Adrenal gland (tissue), 9 donors: ENCODE measurements at regions not wholly inside any gene's neighbourhood (a gene's known extent, or its start where the extent isn't known, plus 50 kb on each side); places are given as distances from the start of the nearest gene placed in this dataset.

ENCODE experiments used
- DNase-seq, 7 donors: peaks; one replicate each; pipeline ENCODE4 v3.0.0-alpha.2; 2019 to 2020
- H3K27ac ChIP-seq, 5 donors: fragments of 200-600 bp; sonication (generic) in 4 of 5; 1 replicate in 3 of 5; 2 replicates in 2 of 5; pipeline versions ENCODE4 v1.5.1 to v1.8.0; 2016 to 2020; ENCODE audit warnings: mild to moderate bottlenecking in 1 of 5
- H3K27me3 ChIP-seq: fragments of 200-600 bp; 2 replicates; pipeline ENCODE4 v1.8.0; 2021
- H3K36me3 ChIP-seq, 2 donors: fragments of 200-600 bp; replicated peaks in 1 of 2; 1 replicate in 1 of 2; 2 replicates in 1 of 2; pipeline versions ENCODE4 v1.5.1 to v1.8.0; 2018 to 2022
- H3K4me1 ChIP-seq, 2 donors: fragments of 200-600 bp; replicated peaks in 1 of 2; 1 replicate in 1 of 2; 2 replicates in 1 of 2; pipeline versions ENCODE4 v1.5.1 to v1.8.0; 2018 to 2021
- H3K4me3 ChIP-seq, 4 donors: fragments of 200-600 bp; sonication (generic) in 3 of 4; one replicate each; pipeline ENCODE4 v1.5.1; 2016 to 2018
- H3K9me3 ChIP-seq, 3 donors: fragments of 200-600 bp; sonication (generic) in 1 of 3; replicated peaks in 1 of 3; 1 replicate in 2 of 3; 2 replicates in 1 of 3; pipeline versions ENCODE4 v1.5.1 to v1.8.0; 2016 to 2021
- POLR2A ChIP-seq, 2 donors: fragments of 450-650 bp; IDR thresholded peaks; one replicate each; pipeline ENCODE4 v1.6.1; 2017; ENCODE audit warnings: antibody characterized with exemption in 2 of 2, mild to moderate bottlenecking in 2 of 2, moderate library complexity in 1 of 2
- WGBS, 4 donors: extraction: QIAGEN DNeasy Blood & Tissue Kit in 2 of 4; methylation state at CpG; one replicate each; pipeline versions ENCODE4 v1.1.5 to v1.1.7; 2013 to 2017; 5-methylcytosine and 5-hydroxymethylcytosine counted together
- intact Hi-C, 2 donors: fragments of 100-400 bp; cut with DNase I; formaldehyde crosslinking; loops; one replicate each; pipeline versions ENCODE4 v1.14.1 to v1.15.0; 2022 to 2023
- TF ChIP-seq, protein P1 (sequence below), 6 experiments: fragments of 450-650 bp in 4 of 6; fragments of 200-600 bp in 2 of 6; sonication (generic) in 1 of 6; IDR thresholded peaks; 1 replicate in 5 of 6; 2 replicates in 1 of 6; pipeline versions ENCODE4 v1.5.1 to v1.8.0; 2016 to 2021; ENCODE audit warnings: antibody characterized with exemption in 6 of 6, mild to moderate bottlenecking in 2 of 6, moderate library complexity in 1 of 6
- donor health status: healthy with polysubstance abuse.
- donor health status: Bipolar disorder and iron deficiency.
- donor health status: DM: yes; HTN: yes; CAD: no.
- donor health status: DM: no; HTN: no; CAD: no.
- donor health status: DM: no; HTN: no; CAD: no.

DNA sequence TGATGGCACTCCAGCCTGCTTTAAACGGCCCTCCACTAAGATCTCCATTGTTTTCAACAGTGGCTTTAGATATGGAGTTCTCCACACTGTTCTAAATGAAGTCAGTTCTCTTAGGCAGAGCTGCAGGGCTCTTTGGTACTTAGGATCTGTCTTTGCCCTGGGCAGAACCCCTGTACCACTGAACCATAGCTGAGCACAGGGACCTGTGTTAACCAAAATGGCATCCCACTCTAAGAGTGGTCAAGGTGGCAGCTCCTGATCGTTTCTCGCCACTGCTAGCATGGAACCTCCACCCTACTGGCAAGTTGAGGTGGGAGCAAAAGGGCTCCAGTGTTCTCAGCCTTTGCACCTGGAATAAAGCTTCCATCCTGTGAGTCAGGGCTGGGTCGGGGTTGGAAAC, 186.7 kb downstream of the TM2D1 start:
- WGBS, 4 donors: 89 to 93% (median 92%) methylated on average over 2 to 4 of the region's 4 CpGs
- DNase-seq: no peak

DNA sequence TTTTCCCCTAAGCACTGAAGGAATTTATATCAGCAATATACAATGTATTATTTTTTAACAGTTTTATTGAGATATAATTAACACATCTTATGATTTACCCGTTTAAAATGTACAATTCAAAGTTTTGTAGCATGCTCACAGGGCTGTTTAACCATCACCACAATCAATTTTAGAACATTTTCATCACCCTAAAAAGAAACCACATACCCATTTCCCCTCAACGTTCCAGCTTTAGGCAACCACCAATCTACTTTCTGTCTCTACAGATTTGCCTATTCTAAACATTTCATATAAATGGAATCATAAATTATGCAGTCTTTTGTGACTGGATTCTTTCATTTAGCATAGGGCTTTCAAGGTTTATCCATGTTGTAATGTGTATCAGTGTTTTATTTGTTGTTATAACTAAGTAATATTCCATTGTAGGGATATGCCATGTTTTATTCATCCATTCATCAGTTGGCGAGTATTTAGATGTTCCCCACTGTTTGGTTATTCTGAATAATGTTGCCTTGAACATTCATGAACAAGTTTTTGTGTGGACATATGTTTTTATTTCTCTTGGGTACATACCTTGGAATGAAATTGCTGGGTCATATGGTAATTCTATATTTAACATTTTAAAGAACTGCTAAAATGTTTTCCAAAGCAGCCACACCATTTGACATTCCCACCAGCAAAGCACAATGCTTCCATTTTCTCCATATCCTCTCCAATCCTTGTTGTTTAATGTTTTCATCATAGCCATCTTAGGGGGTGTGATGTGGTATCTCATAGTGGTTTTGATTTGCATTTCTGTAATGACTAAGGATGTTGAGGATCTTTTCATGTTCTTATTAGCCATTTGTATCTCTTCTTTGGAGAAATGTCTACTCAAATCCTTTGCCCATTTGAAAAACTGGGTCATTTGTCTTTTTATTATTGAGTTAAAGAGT, 188.5 kb downstream of the TM2D1 start:
- Histone ChIP-seq H3K9me3 (no peaks in the 10 kb centered on the region), H3K36me3 (no peaks in the 10 kb centered on the region), H3K4me1 (no peaks in the 10 kb centered on the region), H3K27ac (no peak overlapping the region), H3K4me3 (no peak overlapping the region), H3K27me3 (no peaks in the 10 kb centered on the region)
- whole genome bisulfite sequencing, 4 donors: 77 to 83% (median 81%) methylated on average over 3 of the region's 3 CpGs
- intact Hi-C loops: no loop called here
- no peak for DNase-seq
- TF ChIP-seq, protein P1, sequence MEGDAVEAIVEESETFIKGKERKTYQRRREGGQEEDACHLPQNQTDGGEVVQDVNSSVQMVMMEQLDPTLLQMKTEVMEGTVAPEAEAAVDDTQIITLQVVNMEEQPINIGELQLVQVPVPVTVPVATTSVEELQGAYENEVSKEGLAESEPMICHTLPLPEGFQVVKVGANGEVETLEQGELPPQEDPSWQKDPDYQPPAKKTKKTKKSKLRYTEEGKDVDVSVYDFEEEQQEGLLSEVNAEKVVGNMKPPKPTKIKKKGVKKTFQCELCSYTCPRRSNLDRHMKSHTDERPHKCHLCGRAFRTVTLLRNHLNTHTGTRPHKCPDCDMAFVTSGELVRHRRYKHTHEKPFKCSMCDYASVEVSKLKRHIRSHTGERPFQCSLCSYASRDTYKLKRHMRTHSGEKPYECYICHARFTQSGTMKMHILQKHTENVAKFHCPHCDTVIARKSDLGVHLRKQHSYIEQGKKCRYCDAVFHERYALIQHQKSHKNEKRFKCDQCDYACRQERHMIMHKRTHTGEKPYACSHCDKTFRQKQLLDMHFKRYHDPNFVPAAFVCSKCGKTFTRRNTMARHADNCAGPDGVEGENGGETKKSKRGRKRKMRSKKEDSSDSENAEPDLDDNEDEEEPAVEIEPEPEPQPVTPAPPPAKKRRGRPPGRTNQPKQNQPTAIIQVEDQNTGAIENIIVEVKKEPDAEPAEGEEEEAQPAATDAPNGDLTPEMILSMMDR (IDR thresholded peaks at IDR 0.05): no peak
- no peak for TF ChIP-seq POLR2A (IDR thresholded peaks at IDR 0.05)

More for the DNA sequence above, 186.7 kb downstream of the TM2D1 start:
- H3K4me1 ChIP-seq: no peaks in the 10 kb centered on the region
- no peak for TF ChIP-seq POLR2A (IDR thresholded peaks at IDR 0.05)
- TF ChIP-seq, protein P1 (IDR thresholded peaks at IDR 0.05): no peak
- no peaks in the 10 kb centered on the region for H3K27me3 ChIP-seq
- no peak overlapping the region for H3K27ac ChIP-seq
- intact Hi-C loops: no loop called here
- no peaks in the 10 kb centered on the region for H3K36me3 ChIP-seq
- no peak overlapping the region for H3K4me3 ChIP-seq
- no peaks in the 10 kb centered on the region for H3K9me3 ChIP-seq

DNA sequence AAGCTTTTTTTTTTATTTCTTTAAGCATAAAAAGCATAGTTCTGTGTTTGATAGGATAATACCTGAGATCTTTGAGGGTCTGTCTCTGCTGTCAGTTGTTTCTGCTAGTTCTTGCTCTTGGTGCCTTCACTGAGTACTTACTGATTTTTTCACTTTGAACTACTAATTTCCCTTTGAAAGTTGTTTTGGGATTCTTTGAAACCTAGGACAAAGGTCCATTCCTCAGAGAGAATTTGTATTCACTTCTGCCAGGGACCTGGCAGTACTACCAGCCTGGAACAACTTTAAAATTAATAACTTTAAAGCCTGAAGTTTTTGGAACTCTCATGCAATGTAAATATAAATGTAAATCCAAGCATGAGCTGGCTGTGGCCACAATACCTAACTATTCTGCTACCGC, 190.1 kb downstream of the TM2D1 start:
- intact Hi-C loops: no loop called here
- Histone ChIP-seq H3K27ac (no peak overlapping the region), H3K4me3 (no peak overlapping the region), H3K4me1 (no peaks in the 10 kb centered on the region), H3K9me3 (no peaks in the 10 kb centered on the region), H3K27me3 (no peaks in the 10 kb centered on the region), H3K36me3 (no peaks in the 10 kb centered on the region)
- 92 to 100% (median 100%) methylated on average over 1 of the region's 1 CpG for WGBS, 4 donors
- TF ChIP-seq, protein P1 (IDR thresholded peaks at IDR 0.05): no peak
- TF ChIP-seq POLR2A (IDR thresholded peaks at IDR 0.05): no peak
- no peak for DNase-seq

DNA sequence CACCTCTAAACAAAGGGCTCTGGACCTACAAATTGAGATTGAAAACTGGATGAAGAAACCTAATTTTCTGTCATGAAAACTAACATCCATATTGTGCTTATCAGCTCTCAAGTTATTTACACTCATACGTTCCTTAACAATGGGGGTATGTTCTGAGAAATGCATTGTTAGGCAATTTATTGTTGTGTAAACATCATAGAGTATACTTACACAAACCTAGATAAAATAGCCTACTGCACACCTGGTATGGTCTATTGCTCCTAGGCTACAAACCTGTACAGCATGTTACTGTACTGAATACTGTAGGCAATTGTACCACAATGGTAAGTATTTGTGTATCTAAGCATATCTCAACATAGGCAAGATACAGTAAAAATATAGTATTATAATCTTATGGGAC, 191.4 kb downstream of the TM2D1 start:
- Histone ChIP-seq H3K27me3 (no peaks in the 10 kb centered on the region), H3K4me1 (no peaks in the 10 kb centered on the region), H3K27ac (no peak overlapping the region), H3K36me3 (no peaks in the 10 kb centered on the region), H3K4me3 (no peak overlapping the region), H3K9me3 (no peaks in the 10 kb centered on the region)
- DNase-seq: no peak
- TF ChIP-seq POLR2A (IDR thresholded peaks at IDR 0.05): no peak
- TF ChIP-seq, protein P1 (IDR thresholded peaks at IDR 0.05): no peak
- intact Hi-C loops: no loop called here
- WGBS, 4 donors: 62 to 76% (median 71%) methylated on average over 1 of the region's 1 CpG
